H1 (cell line): ENCODE measurements at regions not wholly inside any gene's neighbourhood (a gene's known extent, or its start where the extent isn't known, plus 50 kb on each side); places are given as distances from the start of the nearest gene placed in this dataset.

Experiments used
- CBX8 ChIP-seq: fragments of 300-800, 300-1000 bp; sonication (generic); IDR thresholded peaks from 2 replicates; pipeline ENCODE4 v1.7.1; 2016; ENCODE audit warnings: low read depth, low read length, borderline replicate concordance
- CEBPB ChIP-seq: IDR thresholded peaks from 2 replicates; pipeline ENCODE4 v1.6.1; 2012; ENCODE audit warnings: low read depth, low read length
- CREB1 ChIP-seq: IDR thresholded peaks from 2 replicates; pipeline ENCODE4 v1.6.1; 2012; ENCODE audit warnings: inconsistent platforms
- GABPA ChIP-seq: IDR thresholded peaks from 2 replicates; pipeline ENCODE4 v1.6.1; 2011; ENCODE audit warnings: mild to moderate bottlenecking, low read length, moderate library complexity, borderline replicate concordance; ENCODE audit not compliant: insufficient read depth
- HDAC2 ChIP-seq, 2 experiments: fragments of 300-600 bp in 1 of 2; sonication (generic) in 1 of 2; IDR thresholded peaks; 2 replicates each; pipeline ENCODE4 v1.6.1; 2011 to 2012; ENCODE audit warnings: low read depth in 2 of 2, low read length in 2 of 2, mild to moderate bottlenecking in 2 of 2, moderate library complexity in 2 of 2, borderline replicate concordance in 1 of 2, inconsistent platforms in 1 of 2
- NRF1 ChIP-seq: IDR thresholded peaks from 2 replicates; pipeline ENCODE4 v1.6.1; 2011; ENCODE audit warnings: mild to moderate bottlenecking, low read depth, low read length, improper control_type of control experiment
- POLR2A ChIP-seq, 2 experiments: IDR thresholded peaks; 1 replicate in 1 of 2; 2 replicates in 1 of 2; pipeline ENCODE4 v1.6.1; 2011; ENCODE audit warnings: low read depth in 2 of 2, low read length in 2 of 2, mild to moderate bottlenecking in 2 of 2; ENCODE audit errors: control extremely low read depth in 1 of 2
- RAD21 ChIP-seq, 2 experiments: IDR thresholded peaks in 1 of 2; conservative IDR thresholded peaks in 1 of 2; 2 replicates each; pipeline ENCODE4 v1.6.1; 2011; ENCODE audit warnings: low read depth in 2 of 2, low read length in 2 of 2, improper control_type of control experiment in 1 of 2, inconsistent platforms in 1 of 2, mild to moderate bottlenecking in 1 of 2, moderate library complexity in 1 of 2
- RXRA ChIP-seq: IDR thresholded peaks from 2 replicates; pipeline ENCODE4 v1.6.1; 2011; ENCODE audit warnings: low read depth, mild to moderate bottlenecking, low read length, moderate library complexity; ENCODE audit not compliant: insufficient read depth
- SUZ12 ChIP-seq: fragments of 200-600 bp; sonication (generic); IDR thresholded peaks from 2 replicates; pipeline ENCODE4 v1.6.1; 2012; ENCODE audit warnings: mild to moderate bottlenecking, inconsistent platforms, low read length, moderate library complexity, mixed read lengths
- TCF12 ChIP-seq: IDR thresholded peaks from 2 replicates; pipeline ENCODE4 v1.6.1; 2011; ENCODE audit warnings: low read depth, mild to moderate bottlenecking, low read length
- YY1 ChIP-seq: IDR thresholded peaks from 2 replicates; pipeline ENCODE4 v1.6.1; 2011; ENCODE audit warnings: low read depth, mild to moderate bottlenecking, low read length
- ZNF274 ChIP-seq: IDR thresholded peaks from 2 replicates; pipeline ENCODE4 v1.7.0; 2012; ENCODE audit warnings: low read length, borderline replicate concordance; ENCODE audit errors: extremely low read depth
- TF ChIP-seq, protein P1 (sequence below), 3 experiments: IDR thresholded peaks; 1 replicate in 2 of 3; 2 replicates in 1 of 3; pipeline versions ENCODE4 v1.5.1 to v1.6.1; 2011; ENCODE audit warnings: low read length in 3 of 3, mild to moderate bottlenecking in 3 of 3, inconsistent platforms in 2 of 3, low read depth in 1 of 3, moderate library complexity in 1 of 3; ENCODE audit not compliant: insufficient read depth in 1 of 3; ENCODE audit errors: control extremely low read depth in 1 of 3

DNA sequence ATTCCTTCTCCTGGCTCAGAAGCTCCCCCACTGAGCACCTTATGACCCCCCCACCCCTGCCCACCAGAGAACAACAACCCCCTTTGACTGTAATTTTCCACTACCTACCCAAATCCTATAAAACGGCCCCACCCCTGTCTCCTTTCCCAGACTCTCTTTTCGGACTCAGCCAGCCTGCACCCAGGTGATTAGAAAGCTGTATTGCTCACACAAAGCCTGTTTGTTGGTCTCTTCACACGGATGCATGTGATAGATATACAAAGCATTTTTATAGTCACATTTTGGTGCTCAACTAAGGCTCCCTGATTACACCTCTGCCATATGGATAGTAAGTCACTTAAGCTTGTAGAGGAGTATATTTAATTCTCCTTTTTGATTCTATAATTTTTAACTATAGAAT is 985.8 kb downstream of the REEP3 start:
- no peak for TF ChIP-seq CREB1
- TF ChIP-seq, protein P1, sequence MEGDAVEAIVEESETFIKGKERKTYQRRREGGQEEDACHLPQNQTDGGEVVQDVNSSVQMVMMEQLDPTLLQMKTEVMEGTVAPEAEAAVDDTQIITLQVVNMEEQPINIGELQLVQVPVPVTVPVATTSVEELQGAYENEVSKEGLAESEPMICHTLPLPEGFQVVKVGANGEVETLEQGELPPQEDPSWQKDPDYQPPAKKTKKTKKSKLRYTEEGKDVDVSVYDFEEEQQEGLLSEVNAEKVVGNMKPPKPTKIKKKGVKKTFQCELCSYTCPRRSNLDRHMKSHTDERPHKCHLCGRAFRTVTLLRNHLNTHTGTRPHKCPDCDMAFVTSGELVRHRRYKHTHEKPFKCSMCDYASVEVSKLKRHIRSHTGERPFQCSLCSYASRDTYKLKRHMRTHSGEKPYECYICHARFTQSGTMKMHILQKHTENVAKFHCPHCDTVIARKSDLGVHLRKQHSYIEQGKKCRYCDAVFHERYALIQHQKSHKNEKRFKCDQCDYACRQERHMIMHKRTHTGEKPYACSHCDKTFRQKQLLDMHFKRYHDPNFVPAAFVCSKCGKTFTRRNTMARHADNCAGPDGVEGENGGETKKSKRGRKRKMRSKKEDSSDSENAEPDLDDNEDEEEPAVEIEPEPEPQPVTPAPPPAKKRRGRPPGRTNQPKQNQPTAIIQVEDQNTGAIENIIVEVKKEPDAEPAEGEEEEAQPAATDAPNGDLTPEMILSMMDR (IDR thresholded peaks at IDR 0.05; ENCODE audit: control extremely low read depth in 1 of 3, insufficient read depth in 1 of 3, low read depth in 1 of 3, low read length in 3 of 3), result no peak
- TF ChIP-seq HDAC2 (IDR thresholded peaks at IDR 0.05; ENCODE audit: borderline replicate concordance in 1 of 2, low read depth in 2 of 2, low read length in 2 of 2), result no peak
- TF ChIP-seq CEBPB, result no peak
- no peak for TF ChIP-seq GABPA
- no peak for TF ChIP-seq POLR2A (IDR thresholded peaks at IDR 0.05; ENCODE audit: control extremely low read depth in 1 of 2, low read depth in 2 of 2, low read length in 2 of 2)
- TF ChIP-seq CBX8, result no peak
- no peak for TF ChIP-seq ZNF274
- TF ChIP-seq RAD21 (IDR thresholded peaks at IDR 0.05 in 1 of 2, conservative IDR thresholded peaks at IDR 0.05 in 1 of 2; ENCODE audit: low read depth in 2 of 2, low read length in 2 of 2), result no peak
- no peak for TF ChIP-seq RXRA
- no peak for TF ChIP-seq SUZ12
- no peak for TF ChIP-seq NRF1
- no peak for TF ChIP-seq YY1
- TF ChIP-seq TCF12, result no peak
